ENCODE measurements at regions not wholly inside any gene's neighbourhood (a gene's known extent, or its start where the extent isn't known, plus 50 kb on each side); places are given as distances from the start of the nearest gene placed in this dataset.

GRCh38 chr6:115768500-115768899 is 292.2 kb downstream of the FRK start:
- no peak overlapping the region for H3K27ac ChIP-seq (ENCODE audit: low read depth, low read length)
- CTCF ChIA-PET (ENCODE audit: partially characterized antibody): interaction anchor here (1.1 kb wide), 1 partner anchor 22 kb away, joined by 4 read pairs; no protein-coding TSS in a partner anchor
- H3K4me3 ChIP-seq (ENCODE audit: extremely low read depth in 1 of 4, insufficient read depth in 2 of 4, low read depth in 3 of 4, low read length in 4 of 4): no peak overlapping the region
- TF ChIP-seq CHD2 (IDR thresholded peaks at IDR 0.05; ENCODE audit: low read length) (no peak), TCF12 (IDR thresholded peaks at IDR 0.05; ENCODE audit: low read depth, low read length) (no peak), EP300 (IDR thresholded peaks at IDR 0.05; ENCODE audit: borderline replicate concordance in 1 of 2, low read depth in 2 of 2, low read length in 2 of 2) (no peak), EZH2 (IDR thresholded peaks at IDR 0.05; ENCODE audit: low read depth, low read length, severe bottlenecking) (no peak), SP1 (IDR thresholded peaks at IDR 0.05; ENCODE audit: low read depth, low read length) (no peak), TAF7 (optimal IDR thresholded peaks at IDR 0.05; ENCODE audit: borderline replicate concordance, low read depth, low read length) (no peak), RAD21 (IDR thresholded peaks at IDR 0.05 in 1 of 2, conservative IDR thresholded peaks at IDR 0.05 in 1 of 2; ENCODE audit: low read depth in 2 of 2, low read length in 2 of 2) (no peak), MAFK (IDR thresholded peaks at IDR 0.05; ENCODE audit: low read depth, low read length) (no peak)

More at GRCh38 chr6:115768500-115768899, 292.2 kb downstream of the FRK start:
- Histone ChIP-seq H3K23ac (ENCODE audit: insufficient read length) (no peak overlapping the region), H2BK15ac (ENCODE audit: low read length) (no peak overlapping the region), H3K36me3 (ENCODE audit: control insufficient read depth in 2 of 4, insufficient read depth in 4 of 4, low read length in 3 of 4) (no peaks in the 10 kb centered on the region), H2AFZ (ENCODE audit: low read length) (no peak overlapping the region), H3K27me3 (replicated peaks in 1 of 4; ENCODE audit: control insufficient read depth in 3 of 4, extremely low read depth in 1 of 4, insufficient read depth in 3 of 4, low read length in 3 of 4) (no peaks in the 10 kb centered on the region), H2BK20ac (ENCODE audit: low read length) (no peak overlapping the region), H2BK5ac (ENCODE audit: low read depth, low read length) (no peak overlapping the region), H4K8ac (ENCODE audit: extremely low read depth, insufficient read depth, low read length) (no peak overlapping the region), H3K14ac (ENCODE audit: insufficient read length) (no peak overlapping the region), H3K18ac (ENCODE audit: extremely low read depth, low read length) (no peak overlapping the region), H3K4ac (replicated peaks; ENCODE audit: insufficient read length, low read depth, low read length) (no peak overlapping the region), H4K91ac (replicated peaks; ENCODE audit: insufficient read length, low read length) (no peak overlapping the region), H3K79me1 (ENCODE audit: low read depth, low read length) (no peaks in the 10 kb centered on the region), H2BK120ac (replicated peaks; ENCODE audit: low read depth, low read length) (no peak overlapping the region), H3K56ac (replicated peaks; ENCODE audit: insufficient read length, low read depth, low read length) (no peak overlapping the region), H2AK5ac (ENCODE audit: low read depth, low read length) (no peak overlapping the region), H3K4me1 (replicated peaks in 1 of 4; ENCODE audit: control insufficient read depth in 3 of 4, insufficient read depth in 4 of 4, low read length in 3 of 4) (no peaks in the 10 kb centered on the region), H3K23me2 (ENCODE audit: low read depth, low read length) (no peaks in the 10 kb centered on the region), H4K20me1 (replicated peaks in 1 of 2; ENCODE audit: control insufficient read depth in 1 of 2, insufficient read depth in 2 of 2, low read length in 2 of 2) (no peaks in the 10 kb centered on the region), H3K9ac (replicated peaks in 1 of 4; ENCODE audit: extremely low read depth in 1 of 4, low read depth in 3 of 4, low read length in 3 of 4) (no peak overlapping the region), H4K5ac (ENCODE audit: insufficient read length, low read depth, low read length) (no peak overlapping the region), H3K79me2 (ENCODE audit: control insufficient read depth in 1 of 2, insufficient read depth in 2 of 2, low read length in 2 of 2) (no peaks in the 10 kb centered on the region), H2BK12ac (ENCODE audit: low read depth, low read length) (no peak overlapping the region), H3K9me3 (ENCODE audit: insufficient read depth in 2 of 2, low read depth in 1 of 2, low read length in 1 of 2) (no peaks in the 10 kb centered on the region), H3K4me2 (ENCODE audit: insufficient read depth in 1 of 2, low read depth in 2 of 2, low read length in 2 of 2) (no peak overlapping the region)
- FAIRE-seq: no peak
- POLR2A ChIA-PET (ENCODE audit: partially characterized antibody): no interaction called here
- DNase-seq (ENCODE audit: low read depth in 1 of 2, low spot score in 2 of 2): no peak
